GM21360 (cell line): ENCODE measurements at regions not wholly inside any gene's neighbourhood (a gene's known extent, or its start where the extent isn't known, plus 50 kb on each side); places are given as distances from the start of the nearest gene placed in this dataset.
"Not testable (repeated sequence)": the region's sequence is repeated elsewhere in the genome, so short reads cannot be mapped to it uniquely, and the experiment has no call there.

Experiments used
- ATAC-seq: cut with Tn5 transposase; IDR thresholded peaks from one replicate; pipeline ENCODE4 v1.9.1; 2021; ENCODE audit warnings: mild to moderate bottlenecking, moderate library complexity; ENCODE audit not compliant: unreplicated experiment

DNA sequence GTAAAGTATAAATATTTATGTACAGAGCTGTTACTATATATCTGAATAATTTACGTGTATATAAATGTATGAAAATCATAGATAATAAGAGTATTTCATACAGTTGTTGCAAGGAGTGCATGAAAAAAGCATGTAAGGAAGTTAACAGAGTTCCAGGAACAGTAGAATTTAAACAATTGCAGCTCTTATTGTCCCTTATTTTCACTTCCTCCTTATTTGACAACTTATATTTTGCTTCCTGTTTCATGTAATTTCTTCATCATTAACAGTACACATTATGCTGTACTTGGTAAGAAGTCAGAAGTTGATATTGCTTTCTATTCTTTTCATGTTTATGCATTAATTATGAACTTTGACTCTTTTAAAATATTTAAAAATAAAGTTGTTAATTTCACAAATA is 681.5 kb downstream of the LRRIQ3 start:
- no peak for ATAC-seq

DNA sequence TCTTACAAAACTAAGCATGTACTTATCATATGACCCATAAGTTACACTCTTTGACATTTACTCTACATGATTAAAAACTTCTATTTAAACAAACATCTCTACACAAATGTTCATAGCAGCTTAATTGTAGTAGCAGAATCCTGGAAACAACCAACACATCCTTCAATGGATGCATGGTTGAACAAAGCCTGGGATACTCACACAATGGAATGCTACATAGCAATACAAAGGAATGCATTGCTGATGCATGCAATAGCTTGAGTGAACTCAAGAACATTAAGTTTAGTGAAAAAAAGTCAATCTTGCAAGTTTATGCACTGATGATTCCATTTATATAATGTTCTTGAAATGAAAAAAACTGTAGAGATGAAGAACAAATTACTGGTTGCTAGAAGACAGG is 686.9 kb downstream of the LRRIQ3 start:
- no peak for ATAC-seq

GRCh38 chr1:73500154-73500553 is 697.8 kb downstream of the LRRIQ3 start:
- ATAC-seq: no peak

DNA sequence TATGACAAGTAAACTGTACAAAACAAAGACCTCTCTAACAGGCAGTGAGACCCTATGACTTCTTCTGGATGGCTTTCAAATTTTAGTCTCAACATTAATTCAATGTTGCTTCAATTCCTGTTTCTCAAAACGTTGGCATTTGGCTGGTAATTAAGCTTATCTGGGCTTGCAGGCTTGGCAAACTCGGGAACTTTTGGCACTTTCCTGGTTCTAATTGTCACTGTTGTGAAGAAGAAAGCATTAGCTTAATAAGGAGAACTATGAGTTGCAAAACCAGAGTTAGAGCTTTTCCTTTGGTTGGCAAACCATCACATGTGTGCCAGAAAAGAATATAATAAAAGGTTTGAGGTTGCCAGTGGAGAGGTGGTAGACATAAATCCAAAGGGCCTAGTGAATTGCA is 698.3 kb downstream of the LRRIQ3 start:
- no peak for ATAC-seq

GRCh38 chr1:73491621-73492020 is 706.4 kb downstream of the LRRIQ3 start:
- ATAC-seq: no peak

GRCh38 chr1:73475316-73475870 is 722.6 kb downstream of the LRRIQ3 start:
- ATAC-seq: no peak

DNA sequence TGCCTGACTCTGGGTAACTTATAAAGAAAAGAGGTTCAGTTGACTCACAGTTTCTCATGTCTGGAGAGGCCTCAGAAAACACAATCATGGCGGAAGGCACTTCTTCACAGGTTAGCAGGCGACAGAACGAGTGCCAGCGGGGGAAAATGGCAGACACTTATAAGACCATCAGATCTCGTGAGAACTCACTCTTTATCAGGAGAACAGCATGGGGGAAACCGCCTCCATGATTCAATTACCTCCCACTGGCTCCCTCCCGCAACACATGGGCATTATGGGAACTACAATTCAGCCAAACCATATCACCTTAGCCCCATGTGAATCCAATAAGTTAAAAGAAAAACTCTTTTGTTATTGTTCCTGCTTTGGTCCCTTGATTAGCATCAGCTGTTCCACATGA is 725.2 kb downstream of the LRRIQ3 start:
- ATAC-seq: no peak

- no peak for ATAC-seq
Measured at GRCh38 chr1:73467731-73468130, 730.2 kb downstream of the LRRIQ3 start.

GRCh38 chr1:73463873-73464272 is 734.1 kb downstream of the LRRIQ3 start:
- ATAC-seq: no peak

- ATAC-seq: no peak
Measured at GRCh38 chr1:73452522-73452921, 745.5 kb downstream of the LRRIQ3 start.

GRCh38 chr1:73450668-73451067 is 747.3 kb downstream of the LRRIQ3 start:
- not testable (repeated sequence) for ATAC-seq

DNA sequence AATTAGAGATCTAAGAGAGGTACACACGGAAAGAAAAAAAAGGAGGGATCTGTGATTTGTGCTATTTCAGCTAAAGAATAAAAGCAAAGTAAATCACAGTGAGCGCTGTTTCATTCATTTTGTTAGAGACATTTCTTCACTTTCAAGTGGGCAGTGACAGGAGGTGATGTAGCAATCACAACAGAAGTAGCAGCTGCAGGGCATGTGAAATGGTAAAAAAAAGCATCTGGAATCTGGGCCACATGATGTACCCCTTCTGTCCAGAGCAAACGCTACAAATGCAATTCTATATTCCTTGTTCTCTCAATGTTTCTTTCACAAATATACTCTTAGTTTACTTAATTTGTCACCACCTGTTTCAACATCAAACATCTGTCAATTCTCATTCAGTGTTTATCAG is 786.5 kb downstream of the LRRIQ3 start:
- ATAC-seq: no peak

GRCh38 chr1:73401666-73402065 is 796.3 kb downstream of the LRRIQ3 start:
- ATAC-seq: no peak

GRCh38 chr1:73382966-73383365 is 815.0 kb downstream of the LRRIQ3 start:
- no peak for ATAC-seq

DNA sequence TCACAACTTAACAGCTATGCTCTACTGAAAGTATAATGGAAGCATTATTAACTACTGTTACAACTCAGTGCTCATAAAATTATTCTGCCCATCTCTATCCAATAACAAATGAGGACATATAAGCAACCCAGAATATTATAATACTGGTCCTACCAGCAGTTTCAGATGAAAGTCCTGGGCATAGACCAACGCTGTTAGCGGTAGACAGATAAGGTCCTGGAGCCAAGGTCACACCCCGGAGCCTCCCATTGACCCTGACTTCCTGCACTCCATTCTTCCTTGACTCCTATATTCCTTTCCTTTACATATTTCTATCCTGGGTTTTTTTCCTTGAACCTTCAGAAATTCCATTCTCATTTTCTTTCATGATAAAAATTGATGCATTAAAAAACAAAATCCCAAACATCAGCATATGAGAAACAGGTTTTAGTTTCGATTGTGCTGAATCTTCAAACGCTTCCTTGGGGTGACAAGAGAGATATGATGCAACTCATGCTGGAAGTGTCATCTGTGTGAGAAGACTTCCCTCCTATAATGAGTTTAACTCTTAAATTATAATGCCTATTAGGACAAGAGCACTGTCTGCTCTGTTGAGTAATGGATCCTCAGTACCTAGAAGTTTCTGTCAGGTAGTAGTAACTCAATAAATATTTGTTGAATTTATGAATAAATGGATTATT is 831.1 kb downstream of the LRRIQ3 start:
- no peak for ATAC-seq

GRCh38 chr1:73359001-73359400 is 839.0 kb downstream of the LRRIQ3 start:
- no peak for ATAC-seq

DNA sequence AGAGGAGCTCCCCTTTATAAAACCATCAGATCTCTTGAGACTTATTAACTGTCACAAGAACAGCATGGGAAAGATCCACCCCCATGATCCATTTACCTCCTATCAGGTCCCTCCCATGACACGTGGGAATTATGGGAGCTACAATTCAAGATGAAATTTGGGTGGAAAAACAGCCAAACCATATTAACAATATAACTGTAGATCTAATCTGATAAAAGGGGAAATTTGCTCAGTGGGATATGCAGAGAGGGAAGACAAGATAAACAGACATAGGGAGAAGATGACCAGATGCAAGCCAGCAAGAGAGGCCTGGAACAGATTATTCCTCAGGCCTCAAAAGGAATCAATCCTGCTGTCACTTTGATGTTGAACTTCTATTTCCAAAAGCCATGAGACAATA is 841.5 kb downstream of the LRRIQ3 start:
- ATAC-seq: no peak

DNA sequence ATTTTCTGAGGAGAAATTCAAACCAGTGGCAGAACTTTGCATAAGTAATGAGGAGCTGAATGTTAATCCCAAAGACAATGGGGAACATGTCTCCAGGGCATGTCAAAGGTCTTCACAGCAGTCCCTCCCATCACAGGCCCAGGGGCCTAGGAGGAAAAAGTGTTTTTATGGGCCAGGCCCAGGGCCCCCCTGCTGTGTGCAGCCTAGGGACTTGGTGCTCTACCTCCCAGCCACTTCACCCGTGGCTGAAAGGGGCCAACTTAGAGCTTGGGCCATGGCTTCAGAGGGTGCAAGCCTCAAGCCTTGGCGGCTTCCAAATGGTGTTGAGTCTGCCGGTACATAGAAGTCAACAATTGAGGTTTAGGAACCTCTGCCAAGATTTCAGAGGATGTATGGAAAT is 854.0 kb downstream of the LRRIQ3 start:
- ATAC-seq: no peak

GRCh38 chr1:73333847-73334503 is 864.0 kb downstream of the LRRIQ3 start:
- ATAC-seq: no peak

GRCh38 chr1:73331726-73332125 is 866.2 kb downstream of the LRRIQ3 start:
- no peak for ATAC-seq

GRCh38 chr1:73327998-73328397 is 870.0 kb downstream of the LRRIQ3 start:
- no peak for ATAC-seq

DNA sequence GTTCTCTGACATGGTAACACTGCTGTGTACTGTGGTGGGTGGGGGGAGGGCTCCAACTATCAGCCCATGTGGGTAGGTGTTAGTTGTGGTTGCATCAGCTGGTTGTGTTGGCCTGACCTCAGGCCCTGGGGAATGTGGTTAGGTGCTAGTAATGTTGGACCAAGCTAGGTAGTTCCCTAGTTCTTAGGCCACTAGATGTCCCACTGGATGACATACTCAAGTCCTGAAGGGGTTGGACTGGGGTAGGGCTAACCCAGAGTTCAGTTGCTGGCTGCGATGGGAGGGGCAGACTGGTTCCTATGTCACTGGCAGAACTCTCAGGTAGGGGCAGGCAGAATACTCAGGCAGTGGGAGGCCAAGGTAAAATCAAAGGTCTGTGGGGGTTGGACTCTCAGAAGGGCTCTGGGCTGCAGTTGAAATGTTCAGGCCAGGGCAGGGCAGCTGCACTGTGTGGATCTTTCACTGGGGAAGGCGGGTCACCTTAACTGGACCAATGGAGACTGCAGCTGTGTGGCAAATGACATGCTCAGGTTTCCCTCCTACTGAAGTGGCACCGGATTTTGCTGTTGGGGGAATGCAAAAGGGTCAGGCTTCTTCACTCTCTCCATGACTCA is 870.7 kb downstream of the LRRIQ3 start:
- ATAC-seq: no peak
